Activated T-helper 9 cell treated with anti-CD3 and anti-CD28 coated beads, Interleukin-2, amount 50 U/mL, for 16 hours (primary cell): ENCODE measurements at regions not wholly inside any gene's neighbourhood (a gene's known extent, or its start where the extent isn't known, plus 50 kb on each side); places are given as distances from the start of the nearest gene placed in this dataset.
"Not testable (repeated sequence)": the region's sequence is repeated elsewhere in the genome, so short reads cannot be mapped to it uniquely, and the experiment has no call there.

Experiments
- DNase-seq: peaks from one replicate; pipeline ENCODE4 v3.0.0-alpha.2; 2020; ENCODE audit warnings: low read depth

- no peak for DNase-seq
Measured at GRCh38 chr4:178970433-178971140, 1528.3 kb upstream of the AGA start.

GRCh38 chr4:178976861-178977260, 1534.6 kb upstream of the AGA start:
- DNase-seq, result no peak

DNA sequence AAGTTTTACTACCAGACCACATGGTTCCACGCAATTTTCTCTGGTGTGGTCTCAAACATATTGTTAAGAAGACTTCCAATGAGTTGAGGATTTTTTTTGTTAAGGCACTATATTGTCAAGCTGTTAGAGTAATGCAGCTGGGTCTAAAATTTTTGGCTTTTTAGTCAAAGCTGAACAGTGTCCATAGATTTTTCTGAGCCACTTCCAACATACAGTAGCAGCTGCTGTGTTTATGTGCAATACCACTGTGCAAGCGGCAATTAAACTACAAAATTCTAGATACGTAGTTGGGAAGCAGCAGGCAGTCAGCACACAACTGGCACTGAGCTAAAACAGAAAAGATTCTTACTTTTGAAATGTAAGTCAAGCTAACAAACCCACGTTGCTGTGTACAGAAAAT, 1551.1 kb upstream of the AGA start:
- DNase-seq, result no peak

DNA sequence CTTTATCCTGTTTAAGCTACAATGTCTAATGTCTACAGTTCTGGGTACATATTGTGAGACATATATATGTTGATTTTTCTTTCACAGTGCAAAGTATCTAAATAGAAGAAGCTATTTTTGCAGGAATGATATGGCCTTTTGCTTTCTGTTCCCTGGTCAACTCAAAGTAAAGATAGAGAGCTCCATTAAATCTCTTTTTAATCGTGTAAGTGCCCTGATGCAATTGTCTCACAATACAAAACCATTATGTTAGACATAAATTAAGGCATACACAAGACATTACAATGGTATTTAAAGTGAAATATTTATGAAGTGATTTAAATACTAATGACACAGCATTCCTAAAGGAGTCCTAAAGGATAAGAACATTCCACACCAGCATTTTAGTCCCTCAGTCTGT, 1559.7 kb upstream of the AGA start:
- no peak for DNase-seq

DNA sequence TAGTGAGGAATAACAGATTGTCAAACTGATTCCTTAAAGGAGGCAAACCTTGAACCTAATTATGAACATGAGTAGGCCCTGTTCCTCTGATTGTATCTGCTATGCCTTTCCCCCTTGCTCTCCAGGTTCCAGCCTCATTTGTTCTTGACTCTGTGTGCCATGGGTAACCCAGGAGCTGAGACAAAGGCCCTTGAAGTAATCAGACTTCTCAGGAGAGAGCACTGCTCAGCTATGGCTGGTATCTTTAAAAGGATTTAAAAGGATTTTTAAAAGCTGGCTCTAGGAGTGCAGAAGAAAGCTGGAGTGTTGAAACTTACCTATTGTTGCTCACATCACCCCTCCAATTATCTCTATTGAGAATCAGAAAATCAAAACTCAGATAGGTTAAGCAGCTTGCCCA, 1565.5 kb upstream of the AGA start:
- DNase-seq, result no peak

DNA sequence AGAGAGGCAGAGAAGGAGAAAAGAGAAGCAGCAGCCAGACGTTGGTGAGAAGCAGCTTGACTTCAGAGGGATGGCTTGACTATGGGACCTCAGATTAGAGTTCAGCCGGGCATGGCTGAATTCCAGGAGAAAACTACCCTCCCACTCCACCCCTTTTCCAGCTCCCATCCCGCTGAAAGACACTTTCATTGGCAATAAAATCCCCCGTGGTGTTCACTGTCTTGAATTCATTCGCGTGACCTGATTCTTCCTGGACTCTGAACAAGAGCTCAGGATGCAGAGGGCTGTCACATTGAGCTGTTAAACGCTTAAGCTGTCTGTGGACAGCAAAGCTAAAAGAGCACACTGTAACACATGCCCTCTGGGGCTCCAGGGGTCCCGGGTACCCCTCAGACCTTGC, 1575.3 kb upstream of the AGA start:
- DNase-seq, result no peak

DNA sequence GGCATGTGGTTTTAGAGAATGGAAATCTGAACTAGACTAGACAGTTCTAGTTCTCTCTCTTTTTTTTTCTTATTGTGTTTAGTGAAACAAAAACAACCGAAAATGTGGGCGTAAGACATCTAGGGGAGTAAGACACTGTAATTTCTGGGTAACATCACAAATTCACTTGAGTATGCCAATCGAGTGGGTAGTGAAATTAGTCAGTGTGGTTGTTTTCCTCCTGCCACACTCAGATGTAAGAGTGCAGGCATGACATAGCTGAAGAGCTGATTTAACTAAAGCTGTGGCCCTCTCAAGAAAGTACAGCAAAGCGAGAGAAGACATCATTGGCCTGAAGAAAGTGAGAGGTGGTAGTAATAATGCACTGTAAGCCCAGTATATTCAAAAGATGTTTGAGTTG, 1585.3 kb upstream of the AGA start:
- no peak for DNase-seq

DNA sequence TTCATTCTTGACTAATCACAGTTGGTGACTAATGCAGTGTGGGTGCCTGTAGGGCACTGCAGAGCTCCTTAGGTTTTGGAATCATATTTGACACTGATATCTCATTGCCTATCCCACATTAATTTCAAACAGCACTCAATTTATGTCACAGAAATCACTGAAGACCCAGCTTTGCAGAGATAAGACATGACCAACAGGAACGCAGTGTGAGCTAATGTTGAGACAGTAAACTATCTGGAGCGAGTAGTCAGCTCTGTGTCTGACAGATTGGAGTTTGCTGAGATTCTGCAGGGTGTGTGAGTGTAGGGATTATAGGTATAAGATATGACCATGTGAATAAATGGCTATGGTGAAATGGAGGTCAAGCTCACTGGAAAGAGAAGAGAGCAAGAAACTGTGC, 1586.1 kb upstream of the AGA start:
- DNase-seq, result no peak

DNA sequence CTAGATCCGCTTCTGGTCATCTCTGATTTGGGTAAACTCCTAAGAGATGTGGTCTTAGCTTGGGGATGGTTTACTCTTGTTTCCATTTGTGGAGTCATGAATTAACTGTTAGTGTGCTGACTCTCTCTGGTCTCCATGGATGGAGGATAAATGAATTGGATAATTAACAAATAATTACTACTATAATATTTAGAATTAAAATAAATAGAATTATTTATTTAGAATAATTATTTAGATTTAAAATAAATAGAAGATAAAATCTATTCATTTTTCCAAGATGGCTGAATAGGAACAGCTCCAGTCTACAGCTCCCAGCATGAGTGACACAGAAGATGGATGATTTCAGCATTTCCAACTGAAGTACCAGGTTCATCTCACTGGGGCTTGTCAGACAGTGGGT, 1587.4 kb upstream of the AGA start:
- no peak for DNase-seq

- no peak for DNase-seq
Measured at GRCh38 chr4:179040259-179040658, 1598.0 kb upstream of the AGA start.

- DNase-seq, result no peak
Measured at GRCh38 chr4:179048839-179049453, 1606.7 kb upstream of the AGA start.

GRCh38 chr4:179051206-179051605, 1609.0 kb upstream of the AGA start:
- no peak for DNase-seq

DNA sequence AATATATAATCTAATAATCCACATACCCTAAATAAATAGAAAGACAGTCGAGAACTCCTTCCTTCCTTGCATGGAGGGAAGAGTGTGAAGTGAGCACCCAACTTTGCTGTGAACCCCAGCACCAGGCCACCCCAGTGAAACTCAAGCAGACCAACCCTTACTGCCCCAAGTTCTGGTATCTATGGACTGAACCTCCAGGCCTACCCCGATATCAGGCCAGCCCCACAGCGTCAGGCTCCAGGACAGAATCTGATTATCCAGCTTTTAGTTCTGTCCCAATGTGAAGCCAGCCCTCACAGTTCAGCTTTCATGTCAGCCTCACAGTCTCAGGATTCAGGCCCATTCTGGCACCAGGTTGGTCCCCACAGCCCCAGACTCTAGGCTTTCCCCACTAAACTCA, 1617.2 kb upstream of the AGA start:
- DNase-seq, result no peak

- not testable (repeated sequence) for DNase-seq
Measured at GRCh38 chr4:179066254-179066653, 1624.0 kb upstream of the AGA start.

- no peak for DNase-seq
Measured at GRCh38 chr4:179071131-179071530, 1628.9 kb upstream of the AGA start.

DNA sequence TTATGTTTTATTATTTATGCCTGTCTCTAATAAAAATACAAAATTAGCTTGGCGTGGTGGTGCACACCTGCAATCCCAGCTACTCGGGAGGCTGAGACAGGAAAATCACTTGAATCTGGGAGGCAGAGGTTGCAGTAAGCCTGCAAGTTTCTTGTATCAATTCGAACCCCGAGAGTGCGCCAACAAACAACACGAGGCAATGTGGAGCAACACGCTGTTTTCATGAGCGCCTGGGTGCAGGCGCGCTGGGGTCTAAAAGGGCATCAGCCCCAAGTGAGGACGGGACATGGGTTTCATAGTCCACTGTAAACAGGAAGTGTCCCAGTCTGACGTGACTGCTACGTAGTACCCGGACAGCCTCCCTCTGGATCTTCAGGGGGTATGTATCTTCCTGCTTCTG, 1634.6 kb upstream of the AGA start:
- DNase-seq, result no peak

DNA sequence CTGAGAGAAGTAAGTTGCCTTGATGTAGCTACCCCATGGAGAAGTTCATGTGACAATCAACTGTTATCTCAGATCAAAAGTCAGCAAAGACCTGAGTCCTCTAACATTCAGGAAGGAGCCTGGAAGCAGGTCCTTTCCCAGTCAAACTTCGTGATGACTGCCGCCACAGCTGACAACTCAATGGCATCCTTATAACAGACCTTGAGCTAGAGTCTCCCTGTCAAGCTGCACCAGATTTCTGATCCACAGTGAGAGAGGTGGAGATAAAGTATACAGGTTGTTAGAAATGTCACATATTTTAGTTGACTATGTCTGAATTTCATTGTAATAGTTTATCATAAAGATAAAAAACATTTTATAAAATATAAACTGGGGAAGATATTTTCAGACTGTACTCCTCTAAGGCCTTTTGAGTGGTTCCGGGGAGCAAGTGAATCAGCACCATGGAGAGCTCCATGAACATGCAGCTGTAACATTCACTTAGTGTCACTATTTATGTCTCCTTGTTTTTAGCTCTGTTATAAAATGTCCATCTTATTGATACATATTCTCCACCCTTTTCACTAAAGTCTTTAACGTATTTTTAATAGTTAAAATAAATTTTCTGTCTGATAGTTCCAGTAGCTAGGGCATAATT, 1653.5 kb upstream of the AGA start:
- no peak for DNase-seq

GRCh38 chr4:179097741-179098140, 1655.5 kb upstream of the AGA start:
- no peak for DNase-seq

DNA sequence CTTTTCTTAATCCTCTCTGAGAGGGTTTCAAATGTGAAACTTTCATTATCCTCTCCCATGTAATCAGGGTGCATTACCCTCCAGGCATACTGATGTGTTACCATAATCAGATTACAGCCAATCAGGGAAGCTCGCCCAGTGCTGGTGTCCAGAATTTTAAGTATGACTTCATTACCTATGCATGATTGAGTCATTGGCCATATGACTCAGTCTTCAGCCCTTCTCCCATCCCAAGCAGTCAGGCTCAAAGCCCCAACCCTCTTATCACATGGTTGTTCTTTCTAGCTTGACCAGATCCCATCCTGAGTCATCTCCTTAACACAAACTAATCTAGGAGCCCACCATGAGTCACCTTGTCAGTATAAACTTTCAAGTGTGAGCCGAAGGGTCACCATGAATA, 1668.1 kb upstream of the AGA start:
- DNase-seq, result no peak

- no peak for DNase-seq
Measured at GRCh38 chr4:179110816-179111215, 1668.6 kb upstream of the AGA start.

- no peak for DNase-seq
Measured at GRCh38 chr4:179112441-179113170, 1670.4 kb upstream of the AGA start.

GRCh38 chr4:179114615-179115014, 1672.4 kb upstream of the AGA start:
- DNase-seq, result no peak

GRCh38 chr4:179116011-179116410, 1673.8 kb upstream of the AGA start:
- no peak for DNase-seq
